GM23248 (cell line): ENCODE measurements at regions not wholly inside any gene's neighbourhood (a gene's known extent, or its start where the extent isn't known, plus 50 kb on each side); places are given as distances from the start of the nearest gene placed in this dataset.

Source experiments
- DNase-seq: peaks from one replicate; pipeline ENCODE4 v3.0.0-alpha.2; 2015
- H2AFZ ChIP-seq: fragments of 200-600 bp; sonication (generic); 2 replicates; pipeline ENCODE4 v1.6.1; 2016; ENCODE audit warnings: antibody characterized with exemption
- H3F3A ChIP-seq: fragments of 200-600 bp; sonication (generic); 2 replicates; pipeline ENCODE4 v1.6.1; 2016; ENCODE audit warnings: mild to moderate bottlenecking, antibody characterized with exemption, mixed run types; ENCODE audit not compliant: insufficient read depth
- H3K27ac ChIP-seq: fragments of 200-600 bp; sonication (generic); 2 replicates; pipeline ENCODE4 v1.5.1; 2016; ENCODE audit warnings: mild to moderate bottlenecking
- H3K27me3 ChIP-seq: fragments of 200-600 bp; sonication (generic); replicated peaks from 2 replicates; pipeline ENCODE4 v1.6.1; 2016; ENCODE audit warnings: mild to moderate bottlenecking; ENCODE audit not compliant: insufficient read depth
- H3K36me3 ChIP-seq: fragments of 200-600 bp; sonication (generic); 2 replicates; pipeline ENCODE4 v1.6.1; 2016; ENCODE audit warnings: low read depth, mild to moderate bottlenecking
- H3K4me1 ChIP-seq: fragments of 200-600 bp; sonication (generic); 2 replicates; pipeline ENCODE4 v1.6.1; 2016; ENCODE audit warnings: mild to moderate bottlenecking; ENCODE audit not compliant: insufficient read depth
- H3K4me2 ChIP-seq: fragments of 200-600 bp; sonication (generic); one replicate; pipeline ENCODE4 v1.6.1; 2016; ENCODE audit warnings: mild to moderate bottlenecking; ENCODE audit not compliant: unreplicated experiment
- H3K4me3 ChIP-seq: fragments of 200-600 bp; sonication (generic); 2 replicates; pipeline ENCODE4 v1.5.1; 2016; ENCODE audit warnings: mild to moderate bottlenecking
- H3K79me2 ChIP-seq: fragments of 200-600 bp; sonication (generic); 2 replicates; pipeline ENCODE4 v1.6.1; 2016; ENCODE audit warnings: mild to moderate bottlenecking; ENCODE audit not compliant: insufficient read depth
- H3K9ac ChIP-seq: fragments of 200-600 bp; sonication (generic); 2 replicates; pipeline ENCODE4 v1.6.1; 2016; ENCODE audit warnings: mild to moderate bottlenecking
- H3K9me2 ChIP-seq: fragments of 200-600 bp; sonication (generic); 2 replicates; pipeline ENCODE4 v1.6.1; 2016; ENCODE audit warnings: mixed run types, mild to moderate bottlenecking, moderate library complexity; ENCODE audit not compliant: insufficient read depth
- H3K9me3 ChIP-seq: fragments of 200-600 bp; sonication (generic); one replicate; pipeline ENCODE4 v1.6.1; 2017; ENCODE audit warnings: low read depth
- H4K20me1 ChIP-seq: fragments of 200-600 bp; sonication (generic); 2 replicates; pipeline ENCODE4 v1.6.0; 2016; ENCODE audit not compliant: insufficient read depth
- EZH2 ChIP-seq: fragments of 200-600 bp; sonication (generic); IDR thresholded peaks from 2 replicates; pipeline ENCODE4 v1.6.1; 2018; ENCODE audit warnings: antibody characterized with exemption, mild to moderate bottlenecking; ENCODE audit not compliant: insufficient read depth, poor library complexity, severe bottlenecking
- EZH2phosphoT487 ChIP-seq: fragments of 200-600 bp; sonication (generic); IDR thresholded peaks from 2 replicates; pipeline ENCODE4 v1.6.1; 2018; ENCODE audit warnings: antibody characterized with exemption, moderate library complexity, mild to moderate bottlenecking, low read depth; ENCODE audit not compliant: insufficient read depth
- WGBS, 2 experiments: methylation state at CpG; one replicate each; pipeline ENCODE4 v1.1.6; 2015 to 2017; ENCODE audit warnings: low lambda C conversion rate in 2 of 2, low coverage in 1 of 2; ENCODE audit errors: missing lambda C conversion rate in 2 of 2; 5-methylcytosine and 5-hydroxymethylcytosine counted together
- in situ Hi-C: fragments of 300-500 bp; cut with MboI; formaldehyde crosslinking; loops from 2 replicates; pipeline ENCODE4 v1.15.0; 2020

- H3K79me2 ChIP-seq = no peaks in the 10 kb centered on the region
- H3K27me3 ChIP-seq = no peaks in the 10 kb centered on the region
- WGBS, 2 experiments = 86 to 93% methylated on average over 6 of the region's 6 CpGs
- in situ Hi-C loops = no loop called here
- H3K36me3 ChIP-seq = no peaks in the 10 kb centered on the region
- no peak overlapping the region for H3K4me2 ChIP-seq
- TF ChIP-seq EZH2 (no peak), EZH2phosphoT487 (no peak)
- H3K27ac ChIP-seq = no peak overlapping the region
- H3K9me2 ChIP-seq = no peaks in the 10 kb centered on the region
- no peaks in the 10 kb centered on the region for H3F3A ChIP-seq
- no peak overlapping the region for H2AFZ ChIP-seq
- H4K20me1 ChIP-seq = no peaks in the 10 kb centered on the region
- no peaks in the 10 kb centered on the region for H3K9me3 ChIP-seq
- H3K4me1 ChIP-seq = no peaks in the 10 kb centered on the region
- DNase-seq = no peak
- no peak overlapping the region for H3K9ac ChIP-seq
- no peak overlapping the region for H3K4me3 ChIP-seq
Observed at GRCh38 chr2:133711201-133711600, 142.9 kb upstream of the NCKAP5 start.

- Histone ChIP-seq H4K20me1 (no peaks in the 10 kb centered on the region), H3K9me2 (no peaks in the 10 kb centered on the region), H3K9ac (no peak overlapping the region), H3F3A (no peaks in the 10 kb centered on the region), H3K4me2 (no peak overlapping the region), H3K79me2 (no peaks in the 10 kb centered on the region), H3K4me1 (0 out of 2 replicates have a peak, but pooled peaks cover under 1% of the 10 kb centered on the region), H3K36me3 (no peaks in the 10 kb centered on the region), H3K27ac (no peak overlapping the region), H2AFZ (no peak overlapping the region), H3K4me3 (no peak overlapping the region), H3K9me3 (no peaks in the 10 kb centered on the region), H3K27me3 (no peaks in the 10 kb centered on the region)
- DNase-seq = no peak
- TF ChIP-seq EZH2 (no peak), EZH2phosphoT487 (no peak)
- WGBS, 2 experiments = 71 to 76% methylated on average over 6 of the region's 6 CpGs
- in situ Hi-C loops = no loop called here
Observed at GRCh38 chr2:133711806-133712205, 143.5 kb upstream of the NCKAP5 start.

- TF ChIP-seq EZH2phosphoT487 (no peak), EZH2 (no peak)
- 82 to 83% methylated on average over 3 of the region's 3 CpGs for WGBS, 2 experiments
- Histone ChIP-seq H2AFZ (no peak overlapping the region), H3K79me2 (no peaks in the 10 kb centered on the region), H4K20me1 (no peaks in the 10 kb centered on the region), H3K9ac (no peak overlapping the region), H3K27ac (no peak overlapping the region), H3K9me2 (no peaks in the 10 kb centered on the region), H3K27me3 (no peaks in the 10 kb centered on the region), H3K4me3 (no peak overlapping the region), H3K9me3 (no peaks in the 10 kb centered on the region), H3K4me2 (no peak overlapping the region), H3K4me1 (peaks cover 6% of the 10 kb centered on the region; the same call in 1 of the 2 replicates), H3K36me3 (no peaks in the 10 kb centered on the region), H3F3A (0 out of 2 replicates have a peak, but pooled peaks cover 1% of the 10 kb centered on the region)
- DNase-seq = no peak
- in situ Hi-C loops = no loop called here
Observed at GRCh38 chr2:133712369-133712768, 144.1 kb upstream of the NCKAP5 start.

GRCh38 chr2:133713049-133713580 lies 144.9 kb upstream of the NCKAP5 start:
- Histone ChIP-seq H3K4me1 (peaks cover 13% of the 10 kb centered on the region), H3K79me2 (no peaks in the 10 kb centered on the region), H3F3A (peaks cover 9% of the 10 kb centered on the region; the same call in 1 of the 2 replicates), H4K20me1 (no peaks in the 10 kb centered on the region), H3K27ac (no peak overlapping the region), H3K27me3 (no peaks in the 10 kb centered on the region), H3K4me3 (no peak overlapping the region), H3K9me3 (no peaks in the 10 kb centered on the region), H3K36me3 (no peaks in the 10 kb centered on the region), H2AFZ (no peak overlapping the region), H3K9me2 (no peaks in the 10 kb centered on the region), H3K4me2 (no peak overlapping the region), H3K9ac (no peak overlapping the region)
- in situ Hi-C loops = no loop called here
- no peak for TF ChIP-seq EZH2
- TF ChIP-seq EZH2phosphoT487 = no peak
- WGBS, 2 experiments = 82 to 94% methylated on average over 4 of the region's 4 CpGs
- no peak for DNase-seq
